SJCRH30 (cell line): ENCODE measurements at regions not wholly inside any gene's neighbourhood (a gene's known extent, or its start where the extent isn't known, plus 50 kb on each side); places are given as distances from the start of the nearest gene placed in this dataset.

Source experiments
- DNase-seq, 2 experiments: peaks; one replicate each; pipeline ENCODE4 v3.0.0-alpha.2; 2015 to 2020
- H3K27ac ChIP-seq: fragments of 250-450 bp; sonication (Bioruptor Pico); 2 replicates; pipeline ENCODE4 v1.5.1; 2020; ENCODE audit warnings: mild to moderate bottlenecking, moderate library complexity
- H3K27me3 ChIP-seq: fragments of 250-450 bp; sonication (Bioruptor Pico); 2 replicates; pipeline ENCODE4 v1.5.1; 2020; ENCODE audit warnings: mild to moderate bottlenecking, moderate library complexity
- H3K36me3 ChIP-seq: fragments of 250-450 bp; sonication (Bioruptor Pico); 2 replicates; pipeline ENCODE4 v1.5.1; 2020; ENCODE audit warnings: mild to moderate bottlenecking, moderate library complexity
- H3K4me1 ChIP-seq: fragments of 250-450 bp; sonication (Bioruptor Pico); 2 replicates; pipeline ENCODE4 v1.5.1; 2020; ENCODE audit warnings: mild to moderate bottlenecking, moderate library complexity
- H3K4me3 ChIP-seq: fragments of 250-450 bp; sonication (Bioruptor Pico); 2 replicates; pipeline ENCODE4 v1.5.1; 2020; ENCODE audit warnings: mild to moderate bottlenecking, moderate library complexity
- H3K9me3 ChIP-seq: fragments of 250-450 bp; sonication (Bioruptor Pico); replicated peaks from 2 replicates; pipeline ENCODE4 v1.5.1; 2020; ENCODE audit warnings: mild to moderate bottlenecking, moderate library complexity

DNA sequence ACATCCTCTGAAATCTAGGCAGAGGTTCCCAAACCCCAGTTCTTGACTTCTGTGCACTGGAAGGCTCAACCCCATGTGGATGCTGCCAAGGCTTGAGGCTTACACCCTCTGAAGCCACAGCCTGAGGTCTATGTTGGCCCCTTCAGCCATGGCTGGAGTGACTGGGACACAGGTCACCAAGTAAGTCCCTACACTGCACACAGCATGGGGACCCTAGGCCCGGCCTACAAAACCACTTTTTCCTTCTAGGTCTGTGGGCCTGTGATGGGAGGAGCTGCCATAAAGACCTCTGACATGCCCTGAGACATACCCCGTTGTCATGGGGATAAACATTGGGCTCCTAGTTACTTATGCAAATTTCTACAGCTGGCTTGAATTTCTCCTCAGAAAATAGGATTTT is 418.8 kb upstream of the CCNH start:
- no peak for DNase-seq
- no peaks in the 10 kb centered on the region for H3K36me3 ChIP-seq
- H3K4me1 ChIP-seq: no peaks in the 10 kb centered on the region
- H3K9me3 ChIP-seq: no peaks in the 10 kb centered on the region
- no peaks in the 10 kb centered on the region for H3K27me3 ChIP-seq
- H3K27ac ChIP-seq: no peak overlapping the region
- H3K4me3 ChIP-seq: no peak overlapping the region

DNA sequence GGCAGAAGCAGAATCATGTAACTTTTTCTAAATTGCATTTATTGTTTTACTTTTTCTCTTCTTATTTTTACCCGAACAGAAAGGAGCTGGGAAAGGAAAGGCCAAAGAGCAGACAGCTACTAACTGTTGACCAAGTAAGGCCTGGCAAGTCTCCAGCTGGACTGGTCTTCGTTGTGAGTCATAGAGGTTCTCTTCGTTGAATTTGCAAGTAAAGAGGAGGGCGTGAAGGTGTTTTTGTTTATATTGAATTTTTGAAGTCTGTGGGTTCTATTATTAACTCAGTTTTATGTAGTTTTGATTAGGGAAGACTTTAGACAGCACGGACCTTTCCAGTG is 416.5 kb upstream of the CCNH start:
- H3K27me3 ChIP-seq: no peaks in the 10 kb centered on the region
- H3K27ac ChIP-seq: no peak overlapping the region
- H3K36me3 ChIP-seq: no peaks in the 10 kb centered on the region
- no peaks in the 10 kb centered on the region for H3K9me3 ChIP-seq
- H3K4me3 ChIP-seq: no peak overlapping the region
- H3K4me1 ChIP-seq: no peaks in the 10 kb centered on the region
- peak; percentile 67 to 69 for DNase-seq

DNA sequence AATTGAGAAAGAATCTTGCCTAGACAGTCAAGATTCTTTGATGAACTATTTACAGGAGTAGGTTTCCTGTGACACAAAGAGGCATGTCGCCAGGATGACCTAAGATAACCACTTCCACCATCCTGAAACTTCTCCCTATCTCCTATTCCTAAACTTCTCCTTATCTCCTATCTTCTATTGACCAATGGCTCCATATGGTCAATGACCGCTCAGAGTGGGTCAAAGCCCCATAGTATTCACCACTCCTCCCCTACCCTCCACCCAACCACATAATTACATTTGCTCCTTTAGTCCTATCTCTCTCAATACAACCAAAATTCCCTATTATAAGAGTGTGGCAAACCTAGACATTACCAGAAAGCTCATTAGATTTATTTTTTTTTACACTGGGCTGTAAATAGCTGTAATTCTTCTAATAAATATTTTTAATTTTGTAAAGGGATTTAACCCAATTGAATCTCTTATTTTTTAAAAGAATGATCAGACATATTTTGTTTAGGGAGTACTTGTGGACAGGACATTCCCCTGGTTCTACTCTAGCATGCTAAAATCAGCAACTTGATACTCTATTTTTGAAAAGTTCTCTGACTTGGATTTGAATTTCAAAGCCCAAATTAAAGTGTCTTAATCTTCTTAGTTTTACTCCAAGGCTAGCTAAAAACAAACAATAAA is 416.0 kb upstream of the CCNH start:
- Histone ChIP-seq H3K4me3 (no peak overlapping the region), H3K36me3 (no peaks in the 10 kb centered on the region), H3K9me3 (no peaks in the 10 kb centered on the region), H3K27me3 (no peaks in the 10 kb centered on the region), H3K4me1 (no peaks in the 10 kb centered on the region), H3K27ac (no peak overlapping the region)
- no peak for DNase-seq

DNA sequence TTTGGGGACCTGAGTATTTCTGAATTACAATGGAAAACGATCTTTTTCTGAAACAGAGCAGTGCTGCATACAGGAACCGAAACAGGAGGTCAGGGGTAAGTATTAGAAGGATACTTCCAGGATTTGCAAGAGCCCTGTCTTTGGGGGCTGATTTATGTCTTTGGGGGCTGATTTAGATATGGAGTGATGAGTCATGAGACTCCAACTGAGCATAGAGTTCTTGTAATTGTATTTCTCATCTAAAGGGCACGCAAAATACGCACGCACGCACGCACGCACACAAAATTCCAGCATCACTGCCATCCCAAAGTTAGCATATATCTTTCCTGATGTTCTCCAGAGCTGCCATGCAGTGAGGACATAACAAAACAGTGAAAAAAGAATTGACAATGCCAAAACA is 414.8 kb upstream of the CCNH start:
- Histone ChIP-seq H3K36me3 (no peaks in the 10 kb centered on the region), H3K4me1 (no peaks in the 10 kb centered on the region), H3K27me3 (no peaks in the 10 kb centered on the region), H3K9me3 (no peaks in the 10 kb centered on the region), H3K27ac (no peak overlapping the region), H3K4me3 (no peak overlapping the region)
- no peak for DNase-seq

DNA sequence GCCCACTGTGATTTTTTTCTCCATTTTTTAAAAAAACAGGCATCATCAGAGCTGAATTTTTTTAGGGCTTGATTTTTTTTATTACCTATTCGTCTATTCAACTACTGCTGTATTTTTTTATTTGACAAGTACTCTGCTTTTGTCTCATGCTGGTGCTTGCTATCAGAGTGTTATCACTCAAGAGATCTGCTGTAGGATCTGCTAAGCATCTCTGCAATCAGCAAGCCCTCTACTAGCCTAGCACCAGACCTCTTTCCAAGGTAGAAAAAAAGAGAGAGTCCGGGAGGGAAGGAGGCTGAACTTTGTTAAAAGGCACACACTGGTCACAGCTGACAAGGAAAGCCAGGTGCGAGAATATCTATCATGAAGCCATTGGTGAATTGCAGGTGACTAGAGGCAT is 413.8 kb upstream of the CCNH start:
- no peak overlapping the region for H3K4me3 ChIP-seq
- no peaks in the 10 kb centered on the region for H3K4me1 ChIP-seq
- no peaks in the 10 kb centered on the region for H3K27me3 ChIP-seq
- no peaks in the 10 kb centered on the region for H3K36me3 ChIP-seq
- no peak overlapping the region for H3K27ac ChIP-seq
- H3K9me3 ChIP-seq: no peaks in the 10 kb centered on the region
- DNase-seq: no peak

DNA sequence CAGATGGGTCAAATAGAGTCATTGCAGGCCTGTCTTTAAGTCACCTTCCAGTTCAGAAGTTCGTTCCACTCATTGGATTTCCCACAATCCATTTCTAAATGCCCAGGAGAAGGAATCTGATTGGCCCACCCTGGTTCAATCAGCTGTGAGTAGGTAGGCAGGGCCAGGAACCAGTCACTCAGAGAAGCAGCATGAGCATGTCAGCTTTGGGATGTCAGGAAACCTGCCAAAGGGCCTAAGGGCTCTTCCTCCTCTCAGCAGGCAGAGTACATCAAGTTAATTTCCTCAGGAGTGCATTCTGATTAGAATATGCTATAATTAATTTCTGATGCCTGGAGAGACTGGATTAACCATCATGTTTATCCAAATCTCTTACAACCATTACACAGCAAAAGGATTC is 412.9 kb upstream of the CCNH start:
- H3K36me3 ChIP-seq: no peaks in the 10 kb centered on the region
- DNase-seq: peak; percentile 8 to 25
- H3K9me3 ChIP-seq: no peaks in the 10 kb centered on the region
- H3K27ac ChIP-seq: no peak overlapping the region
- no peaks in the 10 kb centered on the region for H3K27me3 ChIP-seq
- no peaks in the 10 kb centered on the region for H3K4me1 ChIP-seq
- no peak overlapping the region for H3K4me3 ChIP-seq

DNA sequence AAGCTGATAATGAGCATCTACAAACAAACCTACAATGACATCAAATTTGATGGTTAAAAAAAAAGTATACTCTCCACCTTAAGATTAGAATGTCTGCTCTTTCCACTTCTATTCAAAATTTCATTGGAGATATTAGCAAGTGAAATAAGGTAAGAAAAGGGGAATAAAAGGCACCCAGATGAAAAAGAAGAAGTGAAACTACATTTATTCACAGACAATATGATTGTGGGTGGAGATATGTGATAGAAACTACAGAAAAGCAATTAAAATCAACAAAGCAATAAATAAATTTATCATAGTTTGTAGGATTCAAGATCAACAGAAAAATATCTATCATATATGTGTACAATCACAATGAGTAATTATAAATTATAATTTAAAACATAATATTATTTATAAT is 395.1 kb upstream of the CCNH start:
- no peaks in the 10 kb centered on the region for H3K36me3 ChIP-seq

DNA sequence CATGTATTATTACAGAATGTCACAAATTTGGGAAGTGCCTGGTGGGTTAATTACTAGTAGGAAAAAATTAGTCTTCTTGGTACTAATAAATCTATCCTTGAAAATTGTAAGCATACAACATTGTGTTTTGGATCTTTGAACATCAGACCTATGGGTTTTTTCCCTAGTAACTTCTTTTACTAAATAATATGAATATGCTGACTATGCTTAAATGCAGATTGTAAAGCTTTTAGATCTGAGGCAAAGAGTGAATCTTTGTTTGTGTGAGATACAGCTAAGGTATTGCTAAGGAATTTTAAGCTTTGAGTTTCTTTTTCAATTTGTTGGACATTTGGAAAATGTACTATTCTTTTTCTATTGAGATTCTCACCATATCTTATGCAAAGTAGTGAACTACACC is 390.6 kb upstream of the CCNH start:
- Histone ChIP-seq H3K27ac (no peak overlapping the region), H3K9me3 (no peaks in the 10 kb centered on the region), H3K4me1 (0 out of 2 replicates have a peak, but pooled peaks cover 2% of the 10 kb centered on the region), H3K27me3 (peaks cover 5% of the 10 kb centered on the region; the same call in 1 of the 2 replicates), H3K36me3 (no peaks in the 10 kb centered on the region), H3K4me3 (no peak overlapping the region)
- no peak for DNase-seq

More for the DNA sequence above, 395.1 kb upstream of the CCNH start:
- Histone ChIP-seq H3K4me1 (no peaks in the 10 kb centered on the region), H3K27me3 (peaks cover 5% of the 10 kb centered on the region; the same call in 1 of the 2 replicates), H3K27ac (no peak overlapping the region), H3K4me3 (no peak overlapping the region), H3K9me3 (no peaks in the 10 kb centered on the region)
- DNase-seq: no peak

DNA sequence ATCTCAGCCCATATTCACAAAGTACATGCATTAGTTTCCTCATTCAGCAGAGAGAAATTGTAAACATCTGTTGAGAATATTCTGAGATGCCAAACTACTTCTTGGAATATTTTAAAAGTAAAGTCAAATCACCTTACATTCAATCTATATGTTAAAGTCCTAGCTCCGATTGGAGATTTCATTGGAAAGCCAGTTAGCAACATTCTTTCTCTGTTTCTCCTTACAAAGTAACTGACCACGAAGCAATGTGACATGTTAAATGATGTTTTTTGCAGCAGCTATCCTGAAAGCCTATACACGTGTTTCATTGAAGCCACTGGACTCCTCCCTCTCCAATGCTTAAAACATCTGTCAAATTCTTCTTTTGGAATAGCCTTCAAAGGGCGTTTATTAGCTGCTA is 379.1 kb upstream of the CCNH start:
- no peak overlapping the region for H3K27ac ChIP-seq
- H3K4me1 ChIP-seq: peaks cover 3% of the 10 kb centered on the region; the same call in 1 of the 2 replicates
- H3K27me3 ChIP-seq: no peaks in the 10 kb centered on the region
- no peak for DNase-seq
- H3K9me3 ChIP-seq: no peaks in the 10 kb centered on the region
- H3K36me3 ChIP-seq: no peaks in the 10 kb centered on the region
- H3K4me3 ChIP-seq: no peak overlapping the region

DNA sequence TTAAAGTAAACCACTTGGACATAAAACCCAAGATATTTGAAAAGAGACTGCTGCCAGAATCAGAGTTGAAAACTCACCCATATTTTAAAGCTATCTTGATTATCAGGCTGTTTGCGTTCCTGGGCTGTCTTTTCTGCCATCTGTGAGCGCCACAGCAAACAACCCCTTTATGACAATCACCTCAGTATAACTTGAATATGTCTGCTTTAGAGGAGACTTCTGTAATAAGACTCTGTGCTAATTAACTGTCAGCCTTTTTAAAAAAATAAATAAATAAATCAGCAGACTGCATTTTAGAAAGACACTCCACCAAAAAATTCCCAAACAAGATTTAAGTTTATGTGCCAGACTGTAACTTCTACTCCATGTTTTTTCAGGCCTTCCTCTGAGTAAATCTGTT is 375.7 kb upstream of the CCNH start:
- no peaks in the 10 kb centered on the region for H3K36me3 ChIP-seq
- no peaks in the 10 kb centered on the region for H3K27me3 ChIP-seq
- H3K9me3 ChIP-seq: no peaks in the 10 kb centered on the region
- H3K4me1 ChIP-seq: no peaks in the 10 kb centered on the region; the same call in 1 of the 2 replicates
- no peak overlapping the region for H3K27ac ChIP-seq
- H3K4me3 ChIP-seq: no peak overlapping the region
- no peak for DNase-seq

DNA sequence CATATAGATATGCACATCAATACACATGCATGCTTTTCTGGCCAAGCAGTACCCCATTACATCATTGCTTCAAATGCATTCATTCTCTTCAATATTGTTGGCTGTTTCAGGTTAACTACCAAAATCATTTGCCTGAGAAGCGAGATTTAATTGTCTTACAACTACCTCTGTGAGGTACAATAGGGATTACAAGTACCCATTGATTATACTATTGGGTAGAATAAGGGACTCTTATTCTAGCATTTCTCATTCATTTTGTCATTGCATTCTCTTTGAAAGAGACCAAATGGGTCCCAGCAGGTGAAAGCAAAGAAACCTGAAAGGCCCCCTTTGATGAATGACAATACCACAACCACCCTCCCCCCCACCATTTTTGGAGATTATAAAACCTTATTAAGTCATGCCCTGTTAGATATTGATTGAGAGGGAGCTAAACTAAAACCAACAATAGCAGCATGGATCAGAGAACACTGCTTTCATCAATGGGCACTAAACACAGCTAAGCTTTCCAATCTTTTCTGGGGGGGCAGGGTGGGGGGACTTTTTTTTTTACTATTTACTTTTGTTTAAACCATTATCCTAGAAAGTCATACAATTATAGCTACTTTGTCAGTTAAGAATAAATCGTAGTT is 375.0 kb upstream of the CCNH start:
- H3K9me3 ChIP-seq: no peaks in the 10 kb centered on the region
- H3K4me1 ChIP-seq: no peaks in the 10 kb centered on the region
- no peak overlapping the region for H3K4me3 ChIP-seq
- no peak for DNase-seq
- H3K36me3 ChIP-seq: no peaks in the 10 kb centered on the region
- no peak overlapping the region for H3K27ac ChIP-seq
- H3K27me3 ChIP-seq: no peaks in the 10 kb centered on the region

DNA sequence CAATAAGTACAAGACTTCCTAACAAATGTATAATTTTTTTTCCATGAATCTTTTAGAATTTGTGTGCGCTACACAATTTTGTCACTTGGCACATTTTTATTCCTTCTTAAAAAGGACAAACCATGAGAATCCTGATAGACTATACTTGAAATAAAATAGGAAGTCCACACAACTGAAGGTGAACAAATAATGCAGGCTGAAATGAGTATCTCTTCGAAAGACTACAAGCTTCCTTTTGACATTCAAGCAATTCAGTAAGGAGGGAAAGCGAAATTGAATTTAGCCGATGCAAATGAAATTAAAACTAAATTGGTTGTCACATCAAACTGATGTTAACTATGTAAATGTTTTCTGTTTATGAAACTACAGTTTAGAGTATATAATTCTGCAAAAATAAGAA is 374.4 kb upstream of the CCNH start:
- Histone ChIP-seq H3K36me3 (no peaks in the 10 kb centered on the region), H3K4me3 (no peak overlapping the region), H3K9me3 (no peaks in the 10 kb centered on the region), H3K27ac (no peak overlapping the region), H3K27me3 (no peaks in the 10 kb centered on the region), H3K4me1 (no peaks in the 10 kb centered on the region)
- DNase-seq: no peak

DNA sequence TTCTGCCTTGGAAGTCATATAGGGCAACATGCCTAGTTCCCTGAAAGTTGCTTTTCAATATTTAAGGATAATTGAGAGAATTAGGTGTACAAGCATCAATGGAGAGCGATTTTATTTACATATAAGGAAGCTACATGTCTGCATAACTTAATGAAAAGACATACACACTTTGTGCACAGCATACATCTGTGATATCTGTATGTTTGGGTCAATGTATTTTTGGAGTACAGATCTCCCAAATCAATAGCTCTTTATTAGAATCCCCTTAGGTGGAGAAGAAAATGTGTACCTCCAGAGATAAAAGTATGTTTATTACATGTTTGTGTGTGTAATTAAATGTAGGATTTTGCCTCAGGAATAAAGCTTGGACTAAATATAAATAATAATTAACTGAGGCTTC is 373.7 kb upstream of the CCNH start:
- H3K27ac ChIP-seq: no peak overlapping the region
- no peaks in the 10 kb centered on the region for H3K36me3 ChIP-seq
- DNase-seq: no peak
- no peaks in the 10 kb centered on the region for H3K4me1 ChIP-seq
- no peaks in the 10 kb centered on the region for H3K27me3 ChIP-seq
- no peaks in the 10 kb centered on the region for H3K9me3 ChIP-seq
- no peak overlapping the region for H3K4me3 ChIP-seq

DNA sequence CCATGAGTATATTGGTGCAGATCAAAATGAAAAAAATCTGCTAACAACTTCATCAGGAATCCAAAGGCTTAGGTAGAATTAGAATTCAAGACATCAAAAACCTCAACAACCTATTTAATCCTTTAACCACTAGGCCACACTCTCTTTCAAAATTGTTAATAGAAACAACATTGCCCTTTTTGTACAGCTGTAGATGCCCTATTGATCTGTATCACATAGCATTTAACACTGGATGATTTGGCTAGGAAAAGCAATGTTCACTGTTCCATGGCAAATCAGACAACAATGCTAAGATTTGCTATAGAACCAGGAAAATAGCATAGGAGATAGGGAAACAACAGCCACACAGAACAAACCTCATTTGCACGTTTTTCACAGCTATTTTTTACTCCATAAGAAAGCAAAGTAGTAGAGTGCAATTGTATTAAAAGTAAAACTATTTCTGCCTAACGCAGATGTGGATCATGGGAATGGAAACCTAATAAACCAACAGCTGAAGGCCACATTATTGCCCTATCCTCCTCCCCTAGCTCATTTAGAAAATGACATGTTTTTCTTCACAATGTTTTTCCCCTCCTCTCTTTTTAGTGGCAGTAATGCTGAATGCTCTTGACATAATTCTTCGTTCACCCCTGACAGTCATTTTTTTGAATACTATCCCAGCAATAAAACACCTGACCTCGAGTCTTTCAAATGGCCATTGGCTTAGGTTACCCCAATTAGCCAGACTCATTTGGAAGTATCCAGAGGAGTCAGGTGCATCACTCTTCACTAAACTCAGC is 373.0 kb upstream of the CCNH start:
- Histone ChIP-seq H3K4me1 (no peaks in the 10 kb centered on the region), H3K36me3 (no peaks in the 10 kb centered on the region), H3K27ac (no peak overlapping the region), H3K27me3 (no peaks in the 10 kb centered on the region), H3K4me3 (no peak overlapping the region), H3K9me3 (no peaks in the 10 kb centered on the region)
- DNase-seq: no peak

DNA sequence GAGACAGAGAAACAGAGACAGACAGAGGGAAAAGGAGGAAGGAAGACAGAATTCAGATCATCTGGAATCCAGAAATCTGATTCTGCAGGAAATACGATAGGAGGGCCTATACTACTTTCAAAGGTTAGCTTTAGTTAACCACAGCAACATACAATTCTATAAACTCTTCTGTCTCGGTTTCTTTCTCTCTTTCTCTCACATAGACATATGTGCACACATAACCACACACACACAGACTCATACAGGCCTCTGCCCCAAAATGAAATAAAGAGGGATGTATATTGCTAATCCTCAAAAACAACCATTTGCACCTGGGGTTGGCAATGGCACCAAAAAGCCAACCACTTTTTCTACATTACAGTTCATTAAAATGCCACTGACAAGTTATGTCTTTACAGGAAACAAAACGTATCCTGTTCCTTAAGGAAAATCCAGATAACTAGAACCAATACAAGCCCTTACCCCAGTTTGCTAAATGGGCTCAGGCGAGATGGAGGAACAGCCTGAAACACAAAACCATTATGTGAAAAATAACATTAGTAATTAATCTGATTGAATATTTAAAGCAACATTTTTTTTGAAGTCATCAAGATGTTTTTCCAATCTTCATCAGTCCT is 372.3 kb upstream of the CCNH start:
- no peak overlapping the region for H3K27ac ChIP-seq
- H3K36me3 ChIP-seq: no peaks in the 10 kb centered on the region
- H3K4me1 ChIP-seq: no peaks in the 10 kb centered on the region
- H3K9me3 ChIP-seq: no peaks in the 10 kb centered on the region
- H3K4me3 ChIP-seq: no peak overlapping the region
- no peak for DNase-seq
- H3K27me3 ChIP-seq: no peaks in the 10 kb centered on the region
